ENCODE measurements at regions not wholly inside any gene's neighbourhood (a gene's known extent, or its start where the extent isn't known, plus 50 kb on each side); places are given as distances from the start of the nearest gene placed in this dataset.
A peak's percentile ranks its signal among the peaks of the same experiment; 100 is the strongest.

- Histone ChIP-seq H3K36me3 (no peaks in the 10 kb centered on the region), H3K27ac (peak overlapping the region in 1 of 2 donors; percentile 26), H3K27me3 (no peaks in the 10 kb centered on the region), H3K4me1 (peaks cover 13 to 31% of the 10 kb centered on the region in 2 donors), H3K9me3 (no peaks in the 10 kb centered on the region), H3K4me3 (no peak overlapping the region)
- ATAC-seq (peak; percentile 87), DNase-seq (peak in 1 of 4 donors; percentile 44)
- intact Hi-C loops (cut with DNase I): loop anchor here in 1 of 2 donors (10.0 kb wide), 1 partner anchor 148 kb away; no protein-coding TSS in a partner anchor
- TF ChIP-seq, protein P1, sequence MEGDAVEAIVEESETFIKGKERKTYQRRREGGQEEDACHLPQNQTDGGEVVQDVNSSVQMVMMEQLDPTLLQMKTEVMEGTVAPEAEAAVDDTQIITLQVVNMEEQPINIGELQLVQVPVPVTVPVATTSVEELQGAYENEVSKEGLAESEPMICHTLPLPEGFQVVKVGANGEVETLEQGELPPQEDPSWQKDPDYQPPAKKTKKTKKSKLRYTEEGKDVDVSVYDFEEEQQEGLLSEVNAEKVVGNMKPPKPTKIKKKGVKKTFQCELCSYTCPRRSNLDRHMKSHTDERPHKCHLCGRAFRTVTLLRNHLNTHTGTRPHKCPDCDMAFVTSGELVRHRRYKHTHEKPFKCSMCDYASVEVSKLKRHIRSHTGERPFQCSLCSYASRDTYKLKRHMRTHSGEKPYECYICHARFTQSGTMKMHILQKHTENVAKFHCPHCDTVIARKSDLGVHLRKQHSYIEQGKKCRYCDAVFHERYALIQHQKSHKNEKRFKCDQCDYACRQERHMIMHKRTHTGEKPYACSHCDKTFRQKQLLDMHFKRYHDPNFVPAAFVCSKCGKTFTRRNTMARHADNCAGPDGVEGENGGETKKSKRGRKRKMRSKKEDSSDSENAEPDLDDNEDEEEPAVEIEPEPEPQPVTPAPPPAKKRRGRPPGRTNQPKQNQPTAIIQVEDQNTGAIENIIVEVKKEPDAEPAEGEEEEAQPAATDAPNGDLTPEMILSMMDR (IDR thresholded peaks at IDR 0.05): no peak
Observed at GRCh38 chr10:30182191-30183054, 123.0 kb upstream of the JCAD start.

- Histone ChIP-seq H3K4me3 (no peak overlapping the region), H3K27me3 (no peaks in the 10 kb centered on the region), H3K27ac (no peak overlapping the region), H3K4me1 (peaks cover 8 to 9% of the 10 kb centered on the region in 2 donors), H3K36me3 (no peaks in the 10 kb centered on the region), H3K9me3 (no peaks in the 10 kb centered on the region)
- DNase-seq (peak in 2 of 4 donors; percentile 70 to 80), ATAC-seq (no peak)
- TF ChIP-seq, protein P1 (IDR thresholded peaks at IDR 0.05): no peak
- intact Hi-C loops (cut with DNase I): no loop called here
Observed at GRCh38 chr10:30178356-30178964, 119.1 kb upstream of the JCAD start.

GRCh38 chr10:30176776-30177533 lies 117.6 kb upstream of the JCAD start:
- no peaks in the 10 kb centered on the region for H3K27me3 ChIP-seq
- no peaks in the 10 kb centered on the region for H3K4me1 ChIP-seq
- DNase-seq (no peak), ATAC-seq (no peak)
- no peaks in the 10 kb centered on the region for H3K36me3 ChIP-seq
- H3K9me3 ChIP-seq: no peaks in the 10 kb centered on the region
- no peak overlapping the region for H3K4me3 ChIP-seq
- H3K27ac ChIP-seq: no peak overlapping the region
- intact Hi-C loops (cut with DNase I): no loop called here
- TF ChIP-seq, protein P1 (IDR thresholded peaks at IDR 0.05): no peak

DNA sequence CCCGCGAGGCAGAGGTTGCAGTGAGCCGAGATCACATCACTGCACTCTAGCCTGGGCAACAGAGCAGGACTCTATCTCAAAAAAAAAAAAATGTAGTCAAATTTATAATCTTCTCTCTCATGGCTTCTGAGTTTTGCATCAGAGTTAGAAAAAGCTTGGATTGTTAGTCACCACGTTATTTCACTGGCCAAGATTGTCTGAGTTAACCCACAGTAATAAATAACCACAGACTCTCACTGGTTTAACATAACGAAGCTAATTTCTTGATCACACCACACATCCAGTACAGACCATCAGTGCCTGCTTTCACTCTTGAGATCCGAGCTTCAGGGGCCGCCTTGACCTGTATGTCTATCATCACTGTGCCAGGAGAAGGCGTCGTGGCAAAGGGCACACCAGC lies 116.8 kb upstream of the JCAD start:
- H3K4me3 ChIP-seq: no peak overlapping the region

More for the DNA sequence above, 116.8 kb upstream of the JCAD start:
- Histone ChIP-seq H3K36me3 (no peaks in the 10 kb centered on the region), H3K27me3 (no peaks in the 10 kb centered on the region), H3K4me1 (no peaks in the 10 kb centered on the region), H3K9me3 (no peaks in the 10 kb centered on the region), H3K27ac (no peak overlapping the region)
- DNase-seq: no peak
- TF ChIP-seq, protein P1 (IDR thresholded peaks at IDR 0.05): no peak
- ATAC-seq: no peak
- intact Hi-C loops (cut with DNase I): no loop called here
